Coronary artery (tissue), 2 donors: ENCODE measurements at regions not wholly inside any gene's neighbourhood (a gene's known extent, or its start where the extent isn't known, plus 50 kb on each side); places are given as distances from the start of the nearest gene placed in this dataset.
"Not testable (repeated sequence)": the region's sequence is repeated elsewhere in the genome, so short reads cannot be mapped to it uniquely, and the experiment has no call there.

Experiments used
- DNase-seq: peaks from one replicate; pipeline ENCODE4 v3.0.0-alpha.2; 2017; ENCODE audit warnings: low spot score
- H3K27ac ChIP-seq, 2 donors: fragments of 200-600 bp; sonication (generic); one replicate each; pipeline ENCODE4 v1.5.1; 2016 to 2019
- H3K4me3 ChIP-seq: fragments of 200-600 bp; sonication (generic); 2 replicates; pipeline ENCODE4 v1.5.1; 2016; ENCODE audit warnings: mild to moderate bottlenecking, moderate library complexity
- TF ChIP-seq, protein P1 (sequence below): fragments of 200-600 bp; sonication (generic); IDR thresholded peaks from one replicate; pipeline ENCODE4 v1.5.1; 2019; ENCODE audit warnings: antibody characterized with exemption

DNA sequence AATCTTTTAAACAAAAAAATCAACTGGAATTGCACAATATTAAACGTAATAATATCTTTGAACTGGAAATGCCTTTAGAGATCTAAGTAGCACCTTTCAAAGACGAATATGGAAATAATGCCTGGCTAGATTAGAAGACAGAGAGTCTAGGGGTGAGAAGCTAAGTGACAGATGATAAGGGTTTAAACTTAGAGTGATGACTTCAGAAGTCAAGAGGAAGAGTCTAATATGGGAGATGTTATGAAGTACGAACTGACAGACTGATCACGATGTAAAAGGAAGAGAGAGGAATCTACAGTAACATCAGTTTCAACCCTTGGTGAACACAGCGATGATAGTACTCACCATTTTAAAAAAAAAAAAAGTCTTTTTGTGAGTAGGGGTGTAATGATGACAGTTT lies 57.9 kb downstream of the HINT1 start:
- H3K4me3 ChIP-seq: no peak overlapping the region
- TF ChIP-seq, protein P1, sequence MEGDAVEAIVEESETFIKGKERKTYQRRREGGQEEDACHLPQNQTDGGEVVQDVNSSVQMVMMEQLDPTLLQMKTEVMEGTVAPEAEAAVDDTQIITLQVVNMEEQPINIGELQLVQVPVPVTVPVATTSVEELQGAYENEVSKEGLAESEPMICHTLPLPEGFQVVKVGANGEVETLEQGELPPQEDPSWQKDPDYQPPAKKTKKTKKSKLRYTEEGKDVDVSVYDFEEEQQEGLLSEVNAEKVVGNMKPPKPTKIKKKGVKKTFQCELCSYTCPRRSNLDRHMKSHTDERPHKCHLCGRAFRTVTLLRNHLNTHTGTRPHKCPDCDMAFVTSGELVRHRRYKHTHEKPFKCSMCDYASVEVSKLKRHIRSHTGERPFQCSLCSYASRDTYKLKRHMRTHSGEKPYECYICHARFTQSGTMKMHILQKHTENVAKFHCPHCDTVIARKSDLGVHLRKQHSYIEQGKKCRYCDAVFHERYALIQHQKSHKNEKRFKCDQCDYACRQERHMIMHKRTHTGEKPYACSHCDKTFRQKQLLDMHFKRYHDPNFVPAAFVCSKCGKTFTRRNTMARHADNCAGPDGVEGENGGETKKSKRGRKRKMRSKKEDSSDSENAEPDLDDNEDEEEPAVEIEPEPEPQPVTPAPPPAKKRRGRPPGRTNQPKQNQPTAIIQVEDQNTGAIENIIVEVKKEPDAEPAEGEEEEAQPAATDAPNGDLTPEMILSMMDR: no peak
- no peak overlapping the region for H3K27ac ChIP-seq
- no peak for DNase-seq

DNA sequence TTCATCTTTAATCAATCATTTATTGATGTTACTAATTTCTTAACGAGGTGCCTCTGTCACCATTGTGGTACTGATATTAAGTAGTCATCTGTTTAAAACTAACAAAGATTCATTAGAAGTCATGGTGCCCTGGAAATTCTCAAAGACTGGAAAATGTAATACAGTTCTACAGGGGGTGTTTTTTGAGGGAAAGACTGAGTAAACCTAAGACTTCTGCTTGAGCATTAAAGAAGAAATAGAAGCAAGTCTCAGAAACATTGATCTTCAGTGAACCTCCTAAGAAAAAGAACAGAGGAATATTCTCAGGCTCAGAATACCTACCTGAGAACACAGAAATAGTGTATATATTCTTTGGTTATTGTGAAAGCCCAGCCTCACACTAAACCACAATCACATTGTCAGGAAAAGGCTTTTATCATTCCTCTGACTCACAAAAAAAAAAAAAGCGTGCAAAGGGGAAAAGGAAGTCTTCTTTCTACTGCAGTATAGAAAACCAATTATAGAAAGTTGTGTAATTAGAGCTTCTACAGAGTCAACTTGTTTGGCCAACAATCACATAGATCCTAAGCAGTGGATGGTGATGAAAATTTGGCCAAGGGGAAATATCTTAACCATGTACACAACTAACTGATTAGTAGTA lies 60.8 kb downstream of the HINT1 start:
- H3K27ac ChIP-seq: no peak overlapping the region
- TF ChIP-seq, protein P1: no peak

DNA sequence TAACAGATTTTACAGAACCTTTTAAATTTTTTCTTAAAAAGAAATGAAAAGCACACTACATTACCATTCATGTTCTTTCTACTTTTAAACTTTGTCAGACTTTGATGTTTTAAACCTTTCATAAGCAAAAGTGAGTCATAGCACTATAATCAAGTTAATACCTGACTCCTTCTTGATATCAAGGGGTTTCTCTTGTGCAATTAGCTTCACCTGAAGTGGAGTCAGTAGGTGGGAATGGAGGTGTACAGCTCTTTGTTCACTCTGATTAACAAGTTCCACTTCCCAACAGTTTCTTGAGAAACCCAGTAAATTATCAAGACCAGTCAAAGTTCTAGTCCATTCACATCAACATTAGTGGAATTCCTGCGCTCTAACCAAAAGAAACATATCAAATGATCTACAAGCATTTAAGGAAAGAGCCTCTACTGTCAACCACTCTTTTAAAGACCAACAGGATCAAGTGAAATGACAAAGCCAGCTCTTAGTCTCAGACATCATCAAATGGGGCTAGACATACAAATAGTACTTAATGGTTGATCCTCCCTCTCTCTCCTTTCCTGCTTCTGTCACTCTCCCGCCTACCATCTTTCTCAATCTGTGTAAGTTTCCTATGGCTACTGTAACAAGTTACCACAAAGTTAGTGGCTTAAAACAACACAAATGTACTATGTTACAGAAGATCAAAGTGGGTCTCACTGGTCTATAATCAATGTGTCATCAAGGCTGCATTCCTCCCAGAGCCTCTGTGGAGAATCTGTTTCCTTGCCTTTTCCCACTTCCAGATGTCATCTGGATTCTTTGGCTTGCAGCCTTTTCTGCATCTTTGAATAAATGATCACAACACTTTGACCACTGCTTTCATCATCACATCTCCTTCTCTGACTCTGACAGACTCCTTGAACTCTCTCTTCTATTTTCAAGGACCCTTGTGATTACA lies 68.0 kb downstream of the HINT1 start:
- Histone ChIP-seq H3K27ac (no peak overlapping the region), H3K4me3 (no peak overlapping the region)
- no peak for DNase-seq
- TF ChIP-seq, protein P1: no peak

More for the DNA sequence above, 60.8 kb downstream of the HINT1 start:
- H3K4me3 ChIP-seq: no peak overlapping the region
- DNase-seq: no peak

DNA sequence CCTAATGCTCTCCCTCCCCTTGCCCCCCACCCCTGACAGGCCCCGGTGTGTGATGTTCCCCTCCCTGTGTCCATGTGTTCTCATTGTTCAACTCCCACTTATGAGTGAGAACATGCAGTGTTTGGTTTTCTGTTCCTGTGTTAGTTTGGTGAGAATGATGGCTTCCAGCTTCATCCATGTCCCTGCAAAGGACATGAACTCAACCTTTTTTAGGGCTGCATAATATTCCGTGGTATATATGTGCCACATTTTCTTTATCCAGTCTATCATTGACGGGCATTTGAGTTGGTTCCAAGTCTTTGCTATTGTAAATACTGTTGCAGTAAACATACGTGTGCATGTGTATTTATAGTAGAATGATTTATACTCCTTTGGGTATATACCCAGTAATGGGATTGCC lies 69.5 kb downstream of the HINT1 start:
- H3K4me3 ChIP-seq, H3K27ac ChIP-seq: not testable (repeated sequence)

DNA sequence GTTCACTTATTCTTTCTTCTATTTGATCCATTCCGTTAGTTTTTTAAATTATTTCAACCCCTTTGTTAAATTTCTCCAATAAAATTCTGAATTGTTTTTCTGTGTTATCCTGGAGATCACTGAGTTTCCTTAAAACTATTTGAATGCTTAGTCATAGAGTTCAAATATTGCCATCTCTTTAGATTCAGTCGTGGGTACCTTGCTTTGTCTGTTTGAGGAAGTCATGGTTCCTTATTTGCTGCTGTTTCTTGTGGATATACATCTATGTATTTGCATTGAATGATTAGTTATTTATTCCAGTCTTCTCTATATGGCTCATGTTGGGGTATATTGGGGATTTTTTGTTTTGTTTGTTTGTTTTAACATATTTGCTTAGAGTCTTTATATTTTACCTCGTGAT lies 80.6 kb downstream of the HINT1 start:
- Histone ChIP-seq H3K27ac (no peak overlapping the region), H3K4me3 (no peak overlapping the region)
- no peak for DNase-seq
- TF ChIP-seq, protein P1: no peak

More for the DNA sequence above, 69.5 kb downstream of the HINT1 start:
- DNase-seq: not testable (repeated sequence)

DNA sequence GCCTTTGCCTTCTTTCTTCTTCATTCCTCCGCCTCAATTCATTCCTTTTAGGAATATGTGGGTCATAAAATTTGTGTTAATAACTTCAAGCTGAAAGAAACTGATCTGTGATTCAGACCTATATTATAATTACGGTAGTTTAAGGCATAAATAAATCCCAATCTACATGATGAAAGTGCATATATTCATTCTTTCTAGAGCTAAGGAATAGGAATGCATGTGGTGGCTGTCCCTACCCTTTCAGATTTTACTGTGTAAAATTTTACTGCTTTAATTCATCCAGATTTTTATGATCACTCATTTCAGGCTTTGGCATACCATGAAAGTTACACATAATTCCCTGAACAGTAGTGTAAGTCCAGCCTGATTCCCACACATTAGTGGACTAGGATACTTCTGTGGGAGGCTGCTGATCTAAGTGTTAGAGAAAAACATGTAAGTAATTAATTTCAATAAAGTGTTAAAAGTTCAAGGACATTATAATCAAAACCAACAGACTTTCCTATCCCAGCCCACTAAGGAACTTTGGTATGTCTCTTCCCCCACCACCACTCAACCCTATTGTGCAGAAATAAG lies 83.1 kb downstream of the HINT1 start:
- Histone ChIP-seq H3K4me3 (no peak overlapping the region), H3K27ac (no peak overlapping the region)
- TF ChIP-seq, protein P1: no peak
- DNase-seq: no peak

DNA sequence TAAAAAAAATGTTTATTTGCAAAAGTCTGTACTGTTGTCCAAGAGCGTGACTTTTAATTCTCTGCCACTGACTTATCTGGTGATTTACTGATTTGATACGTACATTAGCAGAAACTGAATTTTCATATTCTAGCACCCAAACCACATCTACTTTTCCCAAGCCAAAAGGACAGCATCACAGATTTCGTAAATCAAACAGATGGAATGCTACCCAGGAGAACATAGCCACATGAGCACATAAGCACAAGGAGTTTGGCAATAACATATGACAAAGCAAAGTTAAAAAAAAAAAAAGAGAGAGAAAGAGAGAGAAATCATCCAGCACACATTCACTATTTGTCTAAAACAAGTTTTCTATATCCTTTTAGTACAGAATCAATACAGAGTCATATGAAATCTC lies 83.7 kb downstream of the HINT1 start:
- TF ChIP-seq, protein P1: no peak
- no peak for DNase-seq
- Histone ChIP-seq H3K27ac (no peak overlapping the region), H3K4me3 (no peak overlapping the region)
